Common myeloid progenitor, CD34-positive (primary cell): ENCODE measurements at regions not wholly inside any gene's neighbourhood (a gene's known extent, or its start where the extent isn't known, plus 50 kb on each side); places are given as distances from the start of the nearest gene placed in this dataset.

Experiments used
- CTCF ChIA-PET: fragments of 350-600 bp; sonication (Branson Sonifier 250); formaldehyde crosslinking; loops from one replicate; lab custom pipeline; 2021; ENCODE audit warnings: antibody characterized with exemption; lab: Charles Lee
- POLR2A ChIA-PET: fragments of 350-600 bp; sonication (Branson Sonifier 250); formaldehyde crosslinking; loops from one replicate; lab custom pipeline; 2021; ENCODE audit warnings: antibody characterized with exemption; lab: Charles Lee
- DNase-seq, 3 donors: peaks; one replicate each; pipeline versions ENCODE4 v3.0.0 to v3.0.0-alpha.2; 2013
- H3K27ac ChIP-seq, 2 experiments: 1 replicate in 1 of 2; 2 replicates in 1 of 2; pipeline ENCODE4 v1.7.0; 2013; ENCODE audit warnings: inconsistent platforms in 2 of 2, low read length in 2 of 2, mild to moderate bottlenecking in 2 of 2, low read depth in 1 of 2, moderate library complexity in 1 of 2; ENCODE audit not compliant: severe bottlenecking in 2 of 2, insufficient read depth in 1 of 2, poor library complexity in 1 of 2
- H3K27me3 ChIP-seq, 5 experiments: replicated peaks in 2 of 5; 1 replicate in 3 of 5; 2 replicates in 2 of 5; pipeline versions ENCODE4 v1.6.1 to v1.7.0; 2013; ENCODE audit warnings: low read length in 4 of 5, mild to moderate bottlenecking in 2 of 5, moderate library complexity in 2 of 5, inconsistent platforms in 1 of 5; ENCODE audit not compliant: insufficient read depth in 5 of 5, control insufficient read depth in 4 of 5
- H3K36me3 ChIP-seq, 4 experiments: 1 replicate in 2 of 4; 2 replicates in 2 of 4; pipeline versions ENCODE4 v1.6.1 to v1.7.0; 2013; ENCODE audit warnings: low read length in 3 of 4, control low read depth in 1 of 4, mild to moderate bottlenecking in 1 of 4; ENCODE audit not compliant: control insufficient read depth in 4 of 4, insufficient read depth in 4 of 4
- H3K4me1 ChIP-seq, 4 experiments: 1 replicate in 3 of 4; 2 replicates in 1 of 4; pipeline versions ENCODE4 v1.6.1 to v1.7.1; 2013; ENCODE audit warnings: low read length in 3 of 4, mild to moderate bottlenecking in 3 of 4, control low read depth in 1 of 4, inconsistent platforms in 1 of 4, moderate library complexity in 1 of 4; ENCODE audit not compliant: control insufficient read depth in 4 of 4, insufficient read depth in 4 of 4; ENCODE audit errors: control extremely low read depth in 1 of 4
- H3K4me3 ChIP-seq, 7 experiments: 1 replicate in 4 of 7; 2 replicates in 3 of 7; pipeline versions ENCODE4 v1.5.1 to v1.7.0; 2013; ENCODE audit warnings: mild to moderate bottlenecking in 7 of 7, low read length in 6 of 7, moderate library complexity in 6 of 7, inconsistent platforms in 2 of 7, low read depth in 2 of 7, control low read depth in 1 of 7; ENCODE audit not compliant: insufficient read depth in 4 of 7, control insufficient read depth in 1 of 7; ENCODE audit errors: extremely low read depth in 1 of 7
- H3K9me3 ChIP-seq, 5 experiments: 1 replicate in 4 of 5; 2 replicates in 1 of 5; pipeline versions ENCODE4 v1.6.1 to v1.7.1; 2013; ENCODE audit warnings: low read length in 4 of 5, mild to moderate bottlenecking in 2 of 5, inconsistent platforms in 1 of 5, low read depth in 1 of 5, moderate library complexity in 1 of 5; ENCODE audit not compliant: control insufficient read depth in 4 of 5, insufficient read depth in 2 of 5; ENCODE audit errors: control extremely low read depth in 1 of 5
- WGBS: methylation state at CpG from one replicate; pipeline ENCODE4 v1.1.5; 2013; ENCODE audit not compliant: insufficient coverage; 5-methylcytosine and 5-hydroxymethylcytosine counted together

- no peak overlapping the region for H3K4me3 ChIP-seq
- H3K27me3 ChIP-seq = no peaks in the 10 kb centered on the region
- POLR2A ChIA-PET = no interaction called here
- CTCF ChIA-PET = no interaction called here
- WGBS = 93% methylated on average over 14 of the region's 14 CpGs
- DNase-seq = no peak
- no peaks in the 10 kb centered on the region for H3K36me3 ChIP-seq
- no peaks in the 10 kb centered on the region for H3K9me3 ChIP-seq
- no peak overlapping the region for H3K27ac ChIP-seq
- no peaks in the 10 kb centered on the region for H3K4me1 ChIP-seq
These were observed 129.2 kb upstream of the EPHA5 start for GRCh38 chr4:65799513-65799912.

DNA sequence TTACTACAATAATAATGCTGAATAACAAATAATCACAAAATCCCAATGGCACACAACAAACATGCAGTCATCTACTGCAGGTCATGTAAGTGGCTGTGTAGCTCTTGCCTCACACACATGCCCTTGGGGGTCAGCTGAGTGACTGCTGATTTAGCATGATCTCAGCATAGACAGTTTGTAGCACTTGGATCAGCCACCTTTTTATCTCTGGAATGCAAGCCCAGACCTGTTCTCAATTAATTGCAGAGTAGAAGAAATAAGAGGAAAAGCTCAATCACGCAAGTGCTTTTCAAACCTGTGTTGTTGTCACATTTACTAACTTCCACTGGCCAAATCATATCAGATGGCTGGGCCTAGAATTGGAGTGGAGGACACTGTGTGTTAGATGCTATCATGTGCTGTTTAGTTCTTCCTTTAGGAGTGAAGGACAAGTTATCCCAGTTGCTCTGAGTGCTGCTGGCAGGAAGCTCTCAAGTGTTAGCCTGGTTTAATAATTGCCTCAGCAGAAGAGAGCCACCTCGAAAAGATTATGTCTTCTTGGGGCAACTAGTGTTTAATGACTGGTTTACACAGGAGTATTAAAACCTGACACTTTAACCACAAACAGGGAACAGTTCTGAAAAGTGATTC is 128.3 kb upstream of the EPHA5 start:
- WGBS = no CpG with 5 or more reads among the region's 2 CpGs
- no peak overlapping the region for H3K4me3 ChIP-seq
- no peak for DNase-seq
- ChIA-PET POLR2A (no interaction called here), CTCF (no interaction called here)
- no peaks in the 10 kb centered on the region for H3K36me3 ChIP-seq
- no peaks in the 10 kb centered on the region for H3K4me1 ChIP-seq
- H3K27me3 ChIP-seq = no peaks in the 10 kb centered on the region
- no peaks in the 10 kb centered on the region for H3K9me3 ChIP-seq
- no peak overlapping the region for H3K27ac ChIP-seq

- no peaks in the 10 kb centered on the region for H3K36me3 ChIP-seq
- no peaks in the 10 kb centered on the region for H3K9me3 ChIP-seq
- H3K4me1 ChIP-seq = no peaks in the 10 kb centered on the region
- CTCF ChIA-PET = interaction anchor here (0.6 kb wide), 1 partner anchor 208 kb away, joined by 3 read pairs; no protein-coding TSS in a partner anchor
- WGBS = 44% methylated on average over 3 of the region's 5 CpGs
- no peaks in the 10 kb centered on the region for H3K27me3 ChIP-seq
- H3K4me3 ChIP-seq = peak overlapping the region in 1 of 7 experiments; percentile 17
- POLR2A ChIA-PET = no interaction called here
- H3K27ac ChIP-seq = no peak overlapping the region
- peak in 2 of 3 donors; percentile 13 to 21 for DNase-seq
These were observed 121.6 kb upstream of the EPHA5 start for GRCh38 chr4:65791812-65792308.

- WGBS = 89% methylated on average over 1 of the region's 1 CpG
- POLR2A ChIA-PET = no interaction called here
- CTCF ChIA-PET = no interaction called here
- Histone ChIP-seq H3K4me1 (no peaks in the 10 kb centered on the region), H3K27me3 (no peaks in the 10 kb centered on the region), H3K9me3 (no peaks in the 10 kb centered on the region), H3K27ac (no peak overlapping the region), H3K36me3 (no peaks in the 10 kb centered on the region), H3K4me3 (peak overlapping the region in 1 of 7 experiments; percentile 17)
- DNase-seq = no peak
These were observed 121.0 kb upstream of the EPHA5 start for GRCh38 chr4:65791111-65791811.

DNA sequence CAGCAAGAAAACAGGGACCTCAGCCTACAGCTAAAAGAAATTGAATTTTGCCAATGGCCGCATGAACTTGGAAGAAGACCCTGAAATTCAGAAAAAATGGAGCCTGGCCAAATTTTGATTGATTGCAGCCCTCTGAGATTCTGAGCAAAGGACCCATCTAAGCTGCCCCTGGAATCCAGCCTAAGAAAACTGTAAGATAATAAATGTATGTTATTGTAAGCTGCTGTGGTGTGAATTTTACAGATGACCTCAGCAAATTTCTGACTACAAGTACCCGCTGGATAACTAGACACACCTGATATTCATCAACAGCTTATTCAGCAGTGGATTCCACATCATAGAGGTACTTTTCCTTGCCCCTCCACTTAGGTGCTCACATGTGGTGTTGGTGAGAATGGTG is 119.5 kb upstream of the EPHA5 start:
- Histone ChIP-seq H3K36me3 (no peaks in the 10 kb centered on the region), H3K4me3 (no peak overlapping the region), H3K27ac (no peak overlapping the region), H3K9me3 (no peaks in the 10 kb centered on the region), H3K4me1 (no peaks in the 10 kb centered on the region), H3K27me3 (no peaks in the 10 kb centered on the region)
- WGBS = no CpG with 5 or more reads among the region's 2 CpGs
- POLR2A ChIA-PET = no interaction called here
- no peak for DNase-seq
- CTCF ChIA-PET = no interaction called here

DNA sequence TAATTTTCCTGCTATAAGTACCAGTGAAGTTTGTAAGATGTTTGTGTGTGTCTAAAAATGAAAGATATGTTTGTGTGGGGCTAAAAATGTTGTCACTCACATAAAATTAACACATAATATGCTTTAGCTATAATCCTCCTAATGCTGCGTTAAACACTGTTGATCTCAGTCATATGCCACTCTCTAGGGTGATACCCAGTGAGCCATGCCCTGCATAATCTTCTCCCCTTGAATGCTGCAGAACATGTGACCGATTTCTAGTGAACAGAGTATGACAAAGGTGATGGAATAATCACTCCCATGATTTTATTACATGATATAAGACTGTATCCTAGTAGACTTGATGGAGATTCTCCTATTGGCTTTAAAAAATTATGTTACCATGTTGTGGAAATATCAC is 119.1 kb upstream of the EPHA5 start:
- DNase-seq = no peak
- no peak overlapping the region for H3K4me3 ChIP-seq
- ChIA-PET POLR2A (no interaction called here), CTCF (no interaction called here)
- no CpG with 5 or more reads among the region's 2 CpGs for WGBS
- H3K4me1 ChIP-seq = no peaks in the 10 kb centered on the region
- H3K27me3 ChIP-seq = no peaks in the 10 kb centered on the region
- H3K27ac ChIP-seq = no peak overlapping the region
- H3K9me3 ChIP-seq = no peaks in the 10 kb centered on the region
- H3K36me3 ChIP-seq = no peaks in the 10 kb centered on the region

DNA sequence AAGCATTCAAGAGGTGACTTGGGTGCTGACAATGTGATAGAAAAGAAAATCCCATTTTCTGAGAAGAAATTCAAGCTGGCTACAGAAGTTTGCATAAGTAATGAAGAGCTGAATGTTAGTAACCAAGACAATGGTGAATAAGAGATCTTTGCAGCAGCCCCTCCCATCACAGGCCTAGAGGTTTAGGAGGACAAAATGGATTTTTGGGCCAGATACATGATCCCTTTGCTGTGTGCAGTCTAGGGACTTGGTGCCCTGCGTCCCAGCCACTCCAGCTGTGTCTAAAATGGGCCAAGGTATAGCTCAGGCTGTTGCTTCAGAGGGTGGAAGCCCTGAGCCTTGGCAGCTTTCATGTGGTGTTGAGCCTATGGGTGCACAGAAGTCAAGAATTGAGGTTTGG is 107.0 kb upstream of the EPHA5 start:
- Histone ChIP-seq H3K27ac (no peak overlapping the region), H3K4me1 (no peaks in the 10 kb centered on the region), H3K4me3 (no peak overlapping the region), H3K27me3 (no peaks in the 10 kb centered on the region), H3K36me3 (no peaks in the 10 kb centered on the region), H3K9me3 (peaks cover 2 to 5% (median 4%) of the 10 kb centered on the region in 5 experiments)
- CTCF ChIA-PET = no interaction called here
- WGBS = 82% methylated on average over 1 of the region's 1 CpG
- POLR2A ChIA-PET = no interaction called here
- no peak for DNase-seq
